ENCODE measurements at regions not wholly inside any gene's neighbourhood (a gene's known extent, or its start where the extent isn't known, plus 50 kb on each side); places are given as distances from the start of the nearest gene placed in this dataset.

DNA sequence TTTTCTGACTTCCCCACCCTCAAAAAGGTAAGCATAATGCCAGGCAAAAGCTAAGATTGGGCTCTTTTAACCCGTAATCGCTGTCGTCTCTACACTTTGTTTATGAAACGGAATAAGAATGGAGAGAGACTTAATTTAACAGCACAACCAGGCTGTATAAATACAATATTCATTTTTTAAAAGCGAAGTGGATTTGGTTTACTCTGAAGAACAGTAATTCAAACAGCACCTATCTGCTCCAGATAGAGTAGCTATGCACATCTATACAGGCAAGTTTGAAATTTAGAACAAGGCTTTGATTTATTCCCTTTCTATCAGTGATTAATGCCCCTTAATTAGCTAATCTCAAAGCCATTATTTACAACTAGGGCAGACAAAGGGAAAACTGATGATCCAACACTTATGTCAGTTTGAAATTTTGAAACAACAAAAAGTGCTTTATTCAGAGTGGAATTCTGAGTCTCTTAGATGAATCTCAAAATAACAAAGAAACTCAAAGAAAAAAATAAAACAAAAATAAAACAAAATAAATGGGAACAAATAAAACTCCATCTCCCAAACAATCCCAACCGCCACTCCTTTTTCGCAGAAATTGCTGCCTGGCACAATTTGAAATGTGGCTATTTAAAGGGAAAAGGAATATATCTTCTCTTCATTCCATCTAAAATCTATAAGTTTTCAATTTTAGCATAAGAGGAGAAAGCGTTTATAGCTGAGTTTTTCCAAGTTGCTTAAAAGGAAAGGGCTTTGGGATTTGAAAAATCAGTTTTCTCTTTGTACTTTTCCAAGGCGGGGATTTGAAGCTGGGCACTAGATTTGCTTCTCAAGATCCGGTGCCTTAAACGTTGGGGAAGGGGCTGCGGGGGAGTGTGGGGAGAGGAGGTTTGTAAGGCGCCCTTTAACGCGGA, 298.6 kb downstream of the PARP8 start:
- H3K27ac ChIP-seq = no peak overlapping the region
- TF ChIP-seq, protein P1, sequence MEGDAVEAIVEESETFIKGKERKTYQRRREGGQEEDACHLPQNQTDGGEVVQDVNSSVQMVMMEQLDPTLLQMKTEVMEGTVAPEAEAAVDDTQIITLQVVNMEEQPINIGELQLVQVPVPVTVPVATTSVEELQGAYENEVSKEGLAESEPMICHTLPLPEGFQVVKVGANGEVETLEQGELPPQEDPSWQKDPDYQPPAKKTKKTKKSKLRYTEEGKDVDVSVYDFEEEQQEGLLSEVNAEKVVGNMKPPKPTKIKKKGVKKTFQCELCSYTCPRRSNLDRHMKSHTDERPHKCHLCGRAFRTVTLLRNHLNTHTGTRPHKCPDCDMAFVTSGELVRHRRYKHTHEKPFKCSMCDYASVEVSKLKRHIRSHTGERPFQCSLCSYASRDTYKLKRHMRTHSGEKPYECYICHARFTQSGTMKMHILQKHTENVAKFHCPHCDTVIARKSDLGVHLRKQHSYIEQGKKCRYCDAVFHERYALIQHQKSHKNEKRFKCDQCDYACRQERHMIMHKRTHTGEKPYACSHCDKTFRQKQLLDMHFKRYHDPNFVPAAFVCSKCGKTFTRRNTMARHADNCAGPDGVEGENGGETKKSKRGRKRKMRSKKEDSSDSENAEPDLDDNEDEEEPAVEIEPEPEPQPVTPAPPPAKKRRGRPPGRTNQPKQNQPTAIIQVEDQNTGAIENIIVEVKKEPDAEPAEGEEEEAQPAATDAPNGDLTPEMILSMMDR (IDR thresholded peaks at IDR 0.05) = no peak
- no peak overlapping the region for H3K4me3 ChIP-seq
- no peak for DNase-seq (ENCODE audit: low spot score)

DNA sequence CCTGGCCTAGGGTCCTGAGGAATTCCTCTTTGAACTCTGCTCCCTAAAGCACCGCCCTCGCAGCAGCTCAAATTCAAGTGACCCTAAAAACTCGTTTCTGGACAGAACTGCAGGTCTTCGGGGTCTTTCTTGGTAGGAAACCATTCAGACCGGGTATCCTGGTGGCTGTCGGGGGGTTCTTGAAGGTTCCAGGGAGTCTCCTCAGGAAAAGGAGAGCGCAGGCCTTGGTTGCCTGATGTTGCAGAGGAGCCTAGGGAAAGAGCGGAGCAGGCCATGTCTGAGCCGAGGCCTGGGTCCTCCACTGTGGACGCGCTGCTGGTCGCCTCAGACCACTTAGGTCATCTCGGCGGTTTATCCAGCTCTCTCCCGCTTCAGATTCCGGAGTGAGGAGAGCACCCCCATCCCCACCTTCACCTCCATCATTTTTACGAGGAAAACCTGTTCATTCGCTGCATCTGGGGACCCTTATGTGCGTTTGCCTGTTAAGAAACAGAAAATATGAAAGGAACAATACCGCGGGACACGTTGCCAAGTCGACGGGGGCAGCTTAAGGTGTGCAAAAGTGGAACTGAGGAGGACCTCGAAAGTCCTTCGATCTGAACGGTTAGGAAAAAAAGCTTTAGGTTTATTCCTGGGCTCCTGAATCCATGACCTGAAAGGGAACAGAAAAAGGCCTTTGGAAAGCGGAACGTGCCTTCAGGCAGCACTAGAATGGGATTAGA, 299.4 kb downstream of the PARP8 start:
- no peak for DNase-seq (ENCODE audit: low spot score)
- Histone ChIP-seq H3K4me3 (no peak overlapping the region), H3K27ac (no peak overlapping the region)
- TF ChIP-seq, protein P1 (IDR thresholded peaks at IDR 0.05) = no peak

DNA sequence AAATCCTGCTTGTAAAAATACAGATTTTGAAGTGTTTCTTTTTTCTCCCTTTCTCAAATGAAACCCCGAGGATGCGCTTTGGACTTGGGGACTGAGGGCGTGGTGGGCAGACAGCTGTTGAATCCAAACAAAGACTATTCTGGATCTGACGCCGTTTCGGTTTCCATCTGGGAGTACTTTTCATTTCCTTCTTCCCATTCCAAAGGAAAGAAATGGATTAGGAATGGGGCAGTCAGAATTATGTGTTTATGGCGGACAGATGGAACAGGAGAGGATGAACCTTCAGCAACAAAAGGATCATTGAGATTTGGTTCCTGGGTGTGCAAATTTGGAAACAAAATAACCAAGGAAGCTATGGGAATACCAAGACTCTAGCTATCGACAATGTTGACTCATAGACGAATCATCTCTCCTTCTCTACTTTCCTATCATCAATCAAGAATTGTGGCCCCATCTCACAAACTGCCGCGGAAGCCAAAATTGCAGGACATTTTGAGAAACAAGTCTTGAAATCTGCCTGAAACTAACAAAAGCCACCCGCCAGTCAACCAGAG, 300.6 kb downstream of the PARP8 start:
- TF ChIP-seq, protein P1 (IDR thresholded peaks at IDR 0.05) = no peak
- Histone ChIP-seq H3K27ac (no peak overlapping the region), H3K4me3 (peak overlapping the region; percentile 68)
- DNase-seq (ENCODE audit: low spot score) = no peak

DNA sequence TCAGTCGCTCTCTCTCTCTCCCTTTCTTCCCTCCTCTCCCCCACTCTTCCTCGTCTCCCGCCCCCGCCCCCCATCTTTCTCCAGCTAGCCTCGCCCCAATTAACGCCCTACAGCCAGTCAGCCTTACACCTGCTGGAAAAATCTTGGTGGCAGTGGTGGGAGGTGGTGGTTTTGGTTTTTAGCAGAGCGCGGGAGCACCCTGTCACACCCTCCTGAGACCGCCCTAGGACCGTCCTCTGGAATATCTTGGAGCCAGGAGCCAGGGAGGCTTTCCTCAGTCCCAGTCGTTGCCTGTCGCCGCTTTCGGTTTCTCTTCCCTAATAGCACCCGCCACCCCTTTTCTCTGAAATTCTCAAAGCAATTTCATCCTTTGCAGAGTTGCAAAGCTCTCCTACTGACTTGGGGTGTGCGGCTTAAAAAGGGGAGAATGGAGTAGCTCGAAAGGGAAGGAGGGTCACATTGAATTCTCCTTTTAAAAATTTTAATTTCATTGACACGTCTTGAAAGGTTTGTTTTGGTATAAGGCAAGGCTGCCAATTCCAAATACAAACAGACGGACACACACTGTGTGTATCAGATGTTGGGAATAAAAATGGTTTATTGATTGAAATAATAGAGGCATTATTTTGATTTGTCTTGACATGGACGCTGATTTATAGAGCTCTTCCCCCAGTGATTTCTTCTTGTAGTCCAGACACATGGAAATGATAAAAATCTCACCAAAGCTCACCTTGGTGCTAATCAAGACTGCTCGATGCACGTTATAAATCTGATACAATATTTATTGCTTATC, 301.3 kb downstream of the PARP8 start:
- H3K4me3 ChIP-seq = peak overlapping the region; percentile 68
- TF ChIP-seq, protein P1 (IDR thresholded peaks at IDR 0.05) = no peak
- H3K27ac ChIP-seq = no peak overlapping the region
- DNase-seq (ENCODE audit: low spot score) = no peak

DNA sequence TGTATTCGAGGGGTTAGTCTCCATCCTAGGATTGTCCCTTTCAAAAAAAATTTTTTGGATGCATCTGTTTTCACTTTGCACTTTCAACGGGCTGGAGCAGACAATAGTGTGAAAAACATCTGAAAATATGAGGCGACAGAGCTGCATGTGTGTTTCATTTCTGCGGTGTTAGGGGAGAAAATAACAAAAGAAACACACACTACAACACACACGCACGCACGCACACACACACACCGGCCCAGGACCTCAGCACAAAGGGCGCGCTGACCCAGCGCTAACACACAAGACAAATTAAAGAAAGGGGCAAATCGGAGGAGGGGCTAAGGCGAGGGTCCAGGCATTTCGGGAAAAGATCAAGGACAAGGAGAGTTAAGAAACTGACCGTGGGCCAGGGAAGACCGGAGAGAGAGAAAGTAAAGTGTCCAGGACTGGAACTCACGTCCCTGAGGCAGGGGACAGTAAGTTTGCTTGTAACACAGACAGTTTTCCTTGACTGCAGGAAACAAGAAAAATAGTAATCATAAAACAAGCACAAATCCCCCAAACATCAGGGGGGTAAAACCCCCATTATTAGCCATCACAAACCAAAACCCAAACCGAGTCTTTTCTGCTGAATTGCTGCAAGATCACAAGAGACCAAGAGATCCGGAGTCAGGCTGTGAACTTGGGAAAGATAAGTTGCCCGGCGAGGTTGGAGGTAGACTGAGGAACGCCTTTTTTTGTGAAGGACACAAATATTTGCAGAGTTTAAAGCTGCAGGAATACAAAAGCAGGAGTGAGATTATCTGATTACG, 302.1 kb downstream of the PARP8 start:
- H3K4me3 ChIP-seq = peak overlapping the region; percentile 68
- TF ChIP-seq, protein P1 (IDR thresholded peaks at IDR 0.05) = no peak
- no peak overlapping the region for H3K27ac ChIP-seq
- no peak for DNase-seq (ENCODE audit: low spot score)
